ENCODE measurements at regions not wholly inside any gene's neighbourhood (a gene's known extent, or its start where the extent isn't known, plus 50 kb on each side); places are given as distances from the start of the nearest gene placed in this dataset.

GRCh38 chr11:129652835-129653234, 162.8 kb upstream of the TMEM45B start:
- Histone ChIP-seq H3K9me3 (peaks cover 0 to 42% (median 0%) of the 10 kb centered on the region in 3 donors), H3K4me1 (no peaks in the 10 kb centered on the region), H3K27ac (no peak overlapping the region), H3K4me3 (no peak overlapping the region), H3K27me3 (no peaks in the 10 kb centered on the region), H3K36me3 (no peaks in the 10 kb centered on the region)
- TF ChIP-seq POLR2AphosphoS5 (IDR thresholded peaks at IDR 0.05), result no peak
- TF ChIP-seq, protein P1, sequence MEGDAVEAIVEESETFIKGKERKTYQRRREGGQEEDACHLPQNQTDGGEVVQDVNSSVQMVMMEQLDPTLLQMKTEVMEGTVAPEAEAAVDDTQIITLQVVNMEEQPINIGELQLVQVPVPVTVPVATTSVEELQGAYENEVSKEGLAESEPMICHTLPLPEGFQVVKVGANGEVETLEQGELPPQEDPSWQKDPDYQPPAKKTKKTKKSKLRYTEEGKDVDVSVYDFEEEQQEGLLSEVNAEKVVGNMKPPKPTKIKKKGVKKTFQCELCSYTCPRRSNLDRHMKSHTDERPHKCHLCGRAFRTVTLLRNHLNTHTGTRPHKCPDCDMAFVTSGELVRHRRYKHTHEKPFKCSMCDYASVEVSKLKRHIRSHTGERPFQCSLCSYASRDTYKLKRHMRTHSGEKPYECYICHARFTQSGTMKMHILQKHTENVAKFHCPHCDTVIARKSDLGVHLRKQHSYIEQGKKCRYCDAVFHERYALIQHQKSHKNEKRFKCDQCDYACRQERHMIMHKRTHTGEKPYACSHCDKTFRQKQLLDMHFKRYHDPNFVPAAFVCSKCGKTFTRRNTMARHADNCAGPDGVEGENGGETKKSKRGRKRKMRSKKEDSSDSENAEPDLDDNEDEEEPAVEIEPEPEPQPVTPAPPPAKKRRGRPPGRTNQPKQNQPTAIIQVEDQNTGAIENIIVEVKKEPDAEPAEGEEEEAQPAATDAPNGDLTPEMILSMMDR (IDR thresholded peaks at IDR 0.05), result no peak
- no peak for TF ChIP-seq EP300 (IDR thresholded peaks at IDR 0.05)
- no peak for TF ChIP-seq POLR2A (IDR thresholded peaks at IDR 0.05)
- no peak for ATAC-seq
- 68 to 79% methylated on average over 1 of the region's 1 CpG for WGBS, 2 donors (ENCODE audit: low coverage in 1 of 2)

DNA sequence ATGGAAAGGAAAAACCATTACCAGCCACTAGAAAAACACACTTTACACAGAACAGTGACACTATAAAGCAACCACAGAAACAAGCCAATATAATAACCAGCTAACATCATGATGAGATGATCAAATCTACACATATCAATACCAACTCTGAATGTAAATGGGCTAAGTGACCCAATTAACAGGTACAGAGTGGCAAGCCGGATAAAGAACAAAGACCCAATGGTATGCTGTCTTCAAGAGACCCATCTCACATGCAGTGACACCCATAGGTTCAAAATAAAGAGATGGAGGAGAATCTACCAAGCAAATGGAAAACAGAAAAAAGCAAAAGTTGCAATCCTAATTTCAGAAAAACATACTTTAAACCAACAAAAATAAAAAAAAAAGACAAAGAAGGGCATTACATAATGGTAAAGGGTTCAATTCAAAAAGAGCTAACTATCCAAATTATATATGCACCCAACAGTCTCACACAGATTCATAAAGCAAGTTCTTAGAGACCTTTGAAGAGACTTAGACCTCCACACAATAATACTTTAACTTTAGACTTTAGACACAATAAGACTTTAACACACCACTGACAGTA, 160.3 kb upstream of the TMEM45B start:
- Histone ChIP-seq H3K4me3 (no peak overlapping the region), H3K27ac (no peak overlapping the region), H3K36me3 (no peaks in the 10 kb centered on the region), H3K27me3 (no peaks in the 10 kb centered on the region), H3K4me1 (no peaks in the 10 kb centered on the region), H3K9me3 (peaks cover 0 to 38% (median 0%) of the 10 kb centered on the region in 3 donors)
- ATAC-seq, result no peak
- TF ChIP-seq POLR2A (IDR thresholded peaks at IDR 0.05), result no peak
- no peak for TF ChIP-seq EP300 (IDR thresholded peaks at IDR 0.05)
- no peak for TF ChIP-seq POLR2AphosphoS5 (IDR thresholded peaks at IDR 0.05)
- TF ChIP-seq, protein P1 (IDR thresholded peaks at IDR 0.05), result no peak
- 55% methylated on average over 1 of the region's 1 CpG; no CpG with 5 or more reads in 1 of the 2 donors for WGBS, 2 donors (ENCODE audit: low coverage in 1 of 2)

DNA sequence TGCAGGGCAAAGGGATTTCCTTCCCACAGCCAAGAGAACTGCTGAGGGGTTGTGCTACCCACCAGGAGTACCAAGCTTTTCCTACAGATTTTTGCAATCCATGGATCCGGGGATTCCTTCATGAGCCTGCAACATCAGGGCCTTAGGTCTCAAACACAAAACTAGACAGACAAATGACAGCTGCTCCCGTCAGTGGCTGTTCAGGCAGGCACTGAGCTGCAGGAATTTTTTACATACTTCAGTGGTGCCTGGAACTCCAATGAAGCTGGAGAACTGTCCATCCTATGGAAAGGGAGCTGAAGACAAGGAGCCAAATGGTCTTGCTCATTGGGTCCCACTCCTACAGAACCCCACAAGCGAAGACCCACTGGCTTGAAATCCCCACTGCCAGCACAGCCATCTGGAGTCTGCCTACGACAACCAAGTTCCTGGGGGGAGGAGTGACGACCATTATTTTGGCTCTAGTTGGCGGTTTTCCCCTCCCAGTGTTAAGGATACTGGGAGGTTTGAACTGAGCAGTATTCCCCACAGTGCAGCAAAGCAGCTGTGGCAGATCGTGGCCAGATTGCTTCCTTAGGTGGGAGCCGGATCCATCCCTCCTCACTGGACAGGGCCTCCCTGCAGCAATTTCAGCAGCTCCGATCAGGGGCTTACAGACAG, 157.7 kb upstream of the TMEM45B start:
- Histone ChIP-seq H3K4me3 (no peak overlapping the region), H3K4me1 (no peaks in the 10 kb centered on the region), H3K36me3 (no peaks in the 10 kb centered on the region), H3K9me3 (peaks cover 0 to 50% (median 0%) of the 10 kb centered on the region in 3 donors), H3K27ac (no peak overlapping the region), H3K27me3 (no peaks in the 10 kb centered on the region)
- 20 to 35% methylated on average over 1 to 4 of the region's 9 CpGs for WGBS, 2 donors (ENCODE audit: low coverage in 1 of 2)
- no peak for ATAC-seq
- TF ChIP-seq, protein P1 (IDR thresholded peaks at IDR 0.05), result no peak
- TF ChIP-seq POLR2A (IDR thresholded peaks at IDR 0.05), result no peak
- TF ChIP-seq EP300 (IDR thresholded peaks at IDR 0.05), result no peak

- no peak overlapping the region for H3K27ac ChIP-seq
- no peak overlapping the region for H3K4me3 ChIP-seq
- no CpG with 5 or more reads among the region's 7 CpGs for WGBS, 2 donors (ENCODE audit: low coverage in 1 of 2)
- no peaks in the 10 kb centered on the region for H3K36me3 ChIP-seq
- no peaks in the 10 kb centered on the region for H3K27me3 ChIP-seq
- TF ChIP-seq, protein P1 (IDR thresholded peaks at IDR 0.05), result no peak
- TF ChIP-seq POLR2A (IDR thresholded peaks at IDR 0.05) (no peak), EP300 (IDR thresholded peaks at IDR 0.05) (no peak), POLR2AphosphoS5 (IDR thresholded peaks at IDR 0.05) (no peak)
- no peaks in the 10 kb centered on the region for H3K4me1 ChIP-seq
- ATAC-seq, result no peak
- H3K9me3 ChIP-seq, result peaks cover 0 to 50% (median 0%) of the 10 kb centered on the region in 3 donors
Observed at GRCh38 chr11:129658526-129658867, 157.2 kb upstream of the TMEM45B start.

DNA sequence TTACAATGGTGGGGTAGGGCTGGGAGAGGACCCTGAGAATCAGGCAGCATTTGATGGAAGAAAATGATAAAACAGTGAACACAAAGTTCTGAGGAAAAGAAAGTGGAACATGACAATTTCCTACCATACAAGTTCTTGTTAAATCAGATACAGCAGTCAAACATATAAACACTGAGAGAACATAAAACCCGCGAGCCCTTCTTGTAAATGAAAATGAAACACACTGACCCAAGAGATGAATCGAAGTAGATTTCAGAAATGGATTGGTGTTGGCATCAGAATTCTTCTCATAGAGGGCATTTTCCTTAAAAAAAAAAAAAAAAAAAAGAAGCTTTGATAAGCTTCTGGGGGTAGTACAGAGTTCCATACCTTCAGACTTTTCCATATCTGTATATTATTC, 134.7 kb upstream of the TMEM45B start:
- no peak for ATAC-seq
- Histone ChIP-seq H3K4me3 (no peak overlapping the region), H3K27me3 (no peaks in the 10 kb centered on the region), H3K27ac (no peak overlapping the region), H3K9me3 (no peaks in the 10 kb centered on the region), H3K4me1 (no peaks in the 10 kb centered on the region), H3K36me3 (no peaks in the 10 kb centered on the region)
- WGBS, 2 donors (ENCODE audit: low coverage in 1 of 2), result 39 to 57% methylated on average over 3 of the region's 3 CpGs
- TF ChIP-seq EP300 (IDR thresholded peaks at IDR 0.05), result no peak
- TF ChIP-seq, protein P1 (IDR thresholded peaks at IDR 0.05), result no peak
- TF ChIP-seq POLR2AphosphoS5 (IDR thresholded peaks at IDR 0.05), result no peak
- TF ChIP-seq POLR2A (IDR thresholded peaks at IDR 0.05), result no peak
